Activated CD4-positive, alpha-beta T cell treated with anti-CD3 and anti-CD28 coated beads, Interleukin-2, amount 50 U/mL, for 1 hour (primary cell): ENCODE measurements at regions not wholly inside any gene's neighbourhood (a gene's known extent, or its start where the extent isn't known, plus 50 kb on each side); places are given as distances from the start of the nearest gene placed in this dataset.
"Not testable (repeated sequence)": the region's sequence is repeated elsewhere in the genome, so short reads cannot be mapped to it uniquely, and the experiment has no call there.

Experiments used
- DNase-seq: peaks from one replicate; pipeline ENCODE4 v3.0.0-alpha.2; 2020

- no peak for DNase-seq
These were observed 362.5 kb upstream of the ERCC4 start for GRCh38 chr16:13557418-13557817.

DNA sequence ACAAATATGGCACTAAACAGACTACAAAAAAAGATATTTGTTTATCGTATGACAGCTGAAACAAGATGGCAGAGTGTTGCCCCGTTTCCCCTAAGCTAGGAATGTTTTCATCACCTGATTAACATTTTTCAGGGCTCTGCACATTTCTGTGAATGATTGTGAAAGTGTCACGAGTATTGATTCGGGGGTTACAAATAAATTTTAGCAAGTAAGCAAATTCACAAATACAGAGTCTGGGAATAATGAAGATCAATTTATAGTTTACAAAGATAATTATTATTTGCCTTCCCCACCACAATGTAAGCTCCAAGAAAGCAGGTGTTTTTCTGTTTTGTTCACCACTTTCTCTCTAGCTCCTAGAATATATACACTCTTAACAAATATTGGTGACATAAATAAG lies 361.2 kb upstream of the ERCC4 start:
- DNase-seq, result no peak

DNA sequence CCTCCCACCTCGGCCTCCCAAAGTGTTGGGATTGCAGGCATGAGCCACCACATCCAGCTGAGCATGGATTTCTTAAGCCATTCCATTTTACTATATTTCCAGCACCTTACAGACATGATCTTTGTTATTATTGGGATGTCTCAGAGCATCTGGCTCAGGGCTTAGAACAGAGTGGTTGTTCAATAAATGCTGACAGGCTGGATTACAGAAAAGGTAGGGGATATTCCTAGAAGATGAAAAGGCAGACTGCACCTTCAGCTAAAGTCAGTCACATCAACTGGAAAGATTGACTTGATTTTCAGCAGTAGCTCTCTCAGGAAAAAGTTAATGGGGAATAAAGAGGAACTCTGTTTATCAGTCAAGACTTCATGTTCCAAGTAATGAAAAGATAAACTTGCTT lies 360.3 kb upstream of the ERCC4 start:
- DNase-seq, result no peak

DNA sequence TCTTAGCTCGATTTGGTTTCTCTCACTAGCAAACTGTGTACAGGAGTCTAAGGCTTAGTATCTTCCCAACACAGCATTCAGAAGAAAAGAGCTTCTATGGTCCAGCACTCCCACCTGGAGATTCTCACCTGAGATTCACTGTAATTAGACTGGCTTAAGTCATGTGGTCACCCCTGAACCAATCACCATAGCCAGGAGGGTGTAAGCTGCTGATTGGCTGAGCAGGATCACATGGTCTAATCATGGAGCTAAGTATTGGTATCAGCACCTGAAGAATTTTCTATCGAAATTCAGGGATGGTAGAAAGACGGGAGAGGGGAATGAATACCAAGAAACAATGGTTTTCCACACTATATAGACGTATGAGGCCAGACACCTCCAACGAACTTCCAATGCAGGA lies 359.8 kb upstream of the ERCC4 start:
- no peak for DNase-seq

DNA sequence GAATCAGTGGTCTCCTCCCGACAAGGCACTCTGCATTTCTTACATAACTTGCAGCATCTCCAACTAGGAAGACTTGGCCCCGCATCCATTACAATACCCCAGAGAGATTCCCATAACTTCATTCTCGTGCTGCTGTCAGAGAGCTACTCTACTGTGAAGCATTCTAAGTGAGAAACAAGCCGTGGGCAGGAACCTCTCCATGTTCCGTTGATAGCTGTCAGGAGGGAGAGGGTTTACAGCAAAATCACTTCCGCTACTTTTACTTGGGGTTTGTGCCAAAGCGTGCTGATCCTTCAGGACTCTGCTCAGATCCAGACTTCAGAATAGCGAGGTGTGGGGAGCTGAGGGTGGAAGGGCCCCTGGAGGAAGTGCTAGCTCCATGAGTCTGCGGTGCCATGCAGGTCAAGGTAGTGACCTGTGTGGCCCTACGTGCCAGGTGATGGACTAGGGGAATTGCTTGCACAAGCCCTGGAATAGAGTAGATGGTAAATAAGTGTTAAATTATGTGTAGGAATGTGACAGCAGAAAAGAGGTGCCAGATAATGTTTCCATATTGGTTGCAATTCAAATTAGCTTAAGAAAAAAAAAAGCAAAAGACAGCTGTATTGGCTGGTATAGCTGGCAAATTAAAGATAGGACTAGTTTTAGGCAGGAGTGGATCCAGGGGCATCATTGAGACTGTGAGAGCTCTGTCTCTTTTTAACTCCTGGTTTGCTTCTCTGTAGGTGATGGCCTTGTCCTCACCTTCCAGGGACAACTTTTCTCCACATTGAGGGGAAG lies 358.5 kb upstream of the ERCC4 start:
- DNase-seq, result no peak

- DNase-seq, result no peak
These were observed 351.2 kb upstream of the ERCC4 start for GRCh38 chr16:13568803-13569202.

DNA sequence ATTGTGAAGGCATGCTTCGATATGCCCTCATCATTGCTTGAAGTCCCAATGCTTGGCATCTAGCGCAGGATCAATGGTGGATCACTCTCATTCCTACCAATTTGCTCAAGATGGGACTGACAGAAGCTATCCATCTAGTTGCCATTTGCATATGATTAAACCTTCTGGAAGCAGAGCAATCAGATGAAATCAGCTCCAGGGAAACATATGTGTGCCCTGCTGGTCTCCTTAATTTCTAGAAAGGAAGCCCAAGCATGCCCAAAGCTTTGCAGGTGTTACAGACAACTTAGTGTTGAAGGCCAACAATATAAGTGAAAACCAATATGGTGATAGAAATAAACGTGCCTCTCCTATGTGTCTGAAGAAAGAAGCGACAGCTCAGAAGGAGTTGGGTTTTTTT lies 350.0 kb upstream of the ERCC4 start:
- no peak for DNase-seq

GRCh38 chr16:13571036-13571435 lies 348.9 kb upstream of the ERCC4 start:
- DNase-seq, result no peak

DNA sequence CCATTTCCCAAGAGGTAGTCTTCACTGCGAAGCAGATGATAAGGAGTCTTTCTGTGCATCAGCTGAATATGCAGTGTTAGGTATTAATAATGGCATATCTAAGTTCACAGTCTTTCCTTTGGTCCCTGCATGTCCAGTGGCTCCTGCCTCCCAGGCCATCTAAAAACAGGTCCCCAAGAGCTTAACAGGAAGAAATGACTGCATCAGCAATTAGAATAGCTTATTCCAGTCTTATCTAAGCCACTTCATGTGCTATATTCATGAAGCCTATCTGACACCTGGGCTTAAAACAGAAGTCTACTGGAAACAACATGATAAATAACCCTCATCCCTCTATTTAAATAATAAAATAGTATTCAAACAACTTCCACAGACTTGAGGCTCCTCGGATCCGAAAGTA lies 346.1 kb upstream of the ERCC4 start:
- no peak for DNase-seq

- no peak for DNase-seq
These were observed 333.9 kb upstream of the ERCC4 start for GRCh38 chr16:13586051-13586450.

- DNase-seq, result no peak
These were observed 332.8 kb upstream of the ERCC4 start for GRCh38 chr16:13587181-13587580.

GRCh38 chr16:13594823-13595222 lies 325.1 kb upstream of the ERCC4 start:
- DNase-seq, result no peak

DNA sequence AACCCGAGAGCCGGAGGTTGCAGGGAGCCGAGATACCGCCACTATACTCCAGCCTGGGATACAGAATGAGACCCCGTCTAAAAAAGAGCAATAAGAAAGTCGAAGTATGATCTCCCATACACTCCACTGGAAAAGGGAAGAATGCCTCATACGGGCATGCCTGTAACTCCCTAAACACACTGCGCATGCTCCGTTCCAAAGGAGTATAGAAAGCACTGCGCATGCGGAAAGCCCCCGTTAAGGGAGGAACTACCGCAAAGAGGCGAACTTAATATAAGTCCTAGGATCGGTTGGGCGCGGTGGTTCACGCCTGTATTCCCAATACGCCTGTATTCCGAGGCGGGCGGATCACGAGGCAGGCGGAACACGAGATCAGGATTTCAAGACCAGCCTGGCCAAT lies 313.1 kb upstream of the ERCC4 start:
- no peak for DNase-seq

GRCh38 chr16:13607289-13607688 lies 312.7 kb upstream of the ERCC4 start:
- no peak for DNase-seq

DNA sequence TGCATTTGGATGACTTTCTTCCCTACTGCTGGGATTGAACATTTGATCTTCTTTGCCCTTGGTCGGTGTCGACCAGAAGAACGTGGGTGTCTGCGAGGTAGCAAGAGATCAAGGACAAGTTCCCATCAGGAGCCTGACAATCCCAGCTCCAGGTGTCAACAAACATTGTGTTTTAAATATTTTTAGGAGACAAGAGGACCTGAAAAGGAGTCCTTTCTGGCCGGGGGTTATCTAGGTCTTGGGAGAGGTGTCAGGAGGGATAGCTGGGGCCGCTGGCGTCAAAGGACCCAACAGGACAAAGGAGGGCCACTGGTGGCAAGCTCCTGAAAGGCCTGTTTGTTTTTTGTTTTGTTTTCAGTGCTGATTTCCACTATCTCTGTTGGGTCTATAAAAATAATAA lies 308.4 kb upstream of the ERCC4 start:
- no peak for DNase-seq

- DNase-seq, result no peak
These were observed 307.3 kb upstream of the ERCC4 start for GRCh38 chr16:13612623-13613022.

DNA sequence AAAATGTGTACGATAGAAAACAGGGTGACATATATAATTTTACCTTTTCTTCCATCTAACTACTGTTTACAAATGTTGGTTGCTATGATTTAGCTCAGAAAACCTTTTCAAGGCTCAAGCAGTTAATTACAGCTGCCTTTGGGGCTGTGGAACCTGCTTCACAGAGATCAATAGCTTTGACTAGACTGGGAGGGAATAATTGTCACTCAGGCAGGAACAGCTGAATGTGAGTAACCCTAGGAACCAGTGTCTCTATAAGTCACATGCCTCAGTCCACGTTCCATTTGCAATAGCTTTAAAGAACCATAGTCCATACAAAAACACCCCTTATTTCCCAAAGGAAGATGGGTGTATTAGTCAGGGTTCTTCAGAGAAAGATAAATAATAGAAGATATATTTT lies 306.8 kb upstream of the ERCC4 start:
- no peak for DNase-seq

DNA sequence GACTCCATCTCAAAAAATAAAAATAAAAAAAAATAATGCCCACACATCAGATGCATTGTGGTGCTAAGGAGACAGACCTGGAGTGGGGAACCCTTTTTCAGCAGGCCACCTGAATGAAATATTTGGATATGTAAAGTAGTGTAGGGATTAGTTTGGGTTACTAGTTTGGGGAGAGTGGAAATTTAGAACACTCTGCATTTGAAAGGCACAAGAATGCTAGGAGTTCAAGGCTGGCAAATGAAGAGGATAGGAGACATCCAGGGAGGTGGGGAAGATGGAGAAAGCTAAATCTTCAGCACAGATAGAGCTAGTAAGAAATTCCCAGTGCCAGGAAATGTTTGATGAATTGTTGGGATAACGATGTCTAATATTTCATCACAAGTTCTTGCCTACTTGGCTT lies 298.3 kb upstream of the ERCC4 start:
- no peak for DNase-seq

DNA sequence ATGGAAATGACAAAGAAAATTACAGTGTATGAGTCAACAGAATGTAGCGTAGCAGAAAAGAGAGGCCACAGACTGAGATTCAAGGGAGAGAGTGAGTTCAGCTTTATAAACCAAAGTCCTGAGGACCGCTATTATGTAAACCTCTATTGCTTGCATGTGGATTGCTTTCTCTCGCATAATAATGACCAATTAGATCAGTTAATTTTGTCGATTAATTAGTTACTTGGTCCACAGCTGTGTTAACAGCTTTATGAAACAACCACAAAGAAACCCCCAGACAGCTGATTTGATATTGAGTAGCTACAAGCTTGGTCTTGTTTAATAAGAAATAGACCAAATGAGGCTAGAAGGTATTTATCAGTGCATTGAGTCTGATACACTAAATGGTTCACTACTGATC lies 291.8 kb upstream of the ERCC4 start:
- no peak for DNase-seq

GRCh38 chr16:13629704-13630103 lies 290.2 kb upstream of the ERCC4 start:
- no peak for DNase-seq

DNA sequence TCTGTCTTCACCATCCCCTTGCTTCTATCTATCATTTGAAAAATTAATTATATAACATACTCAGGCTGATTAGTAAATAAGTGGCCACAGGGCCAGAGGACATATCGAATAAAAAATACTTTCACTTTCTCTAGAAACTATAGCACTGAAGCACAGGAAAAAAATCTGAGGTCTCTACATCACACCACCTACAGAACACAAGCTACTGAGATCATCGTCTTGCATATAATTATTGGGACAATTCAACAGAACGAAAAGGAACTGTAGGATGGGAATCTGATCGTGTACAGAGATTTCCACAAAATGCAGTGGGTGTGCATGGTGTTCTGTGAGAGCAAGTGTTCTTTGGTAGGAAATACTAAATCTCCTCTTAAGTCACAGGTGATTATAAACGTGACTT lies 289.6 kb upstream of the ERCC4 start:
- DNase-seq, result no peak

- DNase-seq, result no peak
These were observed 288.7 kb upstream of the ERCC4 start for GRCh38 chr16:13631213-13631767.

- DNase-seq, result no peak
These were observed 288.0 kb upstream of the ERCC4 start for GRCh38 chr16:13631916-13632315.

DNA sequence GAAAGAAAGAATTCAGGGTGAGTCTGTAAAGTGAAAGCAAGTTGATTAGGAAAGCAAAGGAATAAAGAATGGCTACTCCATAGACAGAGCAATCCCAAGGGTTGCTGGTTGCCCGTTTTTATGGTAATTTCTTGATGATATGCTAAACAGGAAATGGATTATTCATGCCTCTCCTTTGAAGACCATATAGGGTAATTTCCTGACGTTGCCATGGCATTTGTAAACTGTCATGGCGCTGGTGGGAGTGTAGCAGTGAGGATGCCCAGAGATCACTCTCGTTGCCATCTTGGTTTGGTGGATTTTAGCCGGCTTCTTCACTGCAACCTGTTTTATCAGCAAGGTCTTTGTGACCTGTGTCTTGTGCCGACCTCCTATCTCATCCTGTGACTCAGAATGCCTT lies 287.4 kb upstream of the ERCC4 start:
- DNase-seq, result not testable (repeated sequence)

GRCh38 chr16:13633391-13633861 lies 286.5 kb upstream of the ERCC4 start:
- DNase-seq, result no peak
